NCI-H1694 treated with DMSO at 0.1 percent for 48 hours (cell line): ENCODE measurements at regions not wholly inside any gene's neighbourhood (a gene's known extent, or its start where the extent isn't known, plus 50 kb on each side); places are given as distances from the start of the nearest gene placed in this dataset.

Source experiments
- DNase-seq: peaks from one replicate; lab custom pipeline; 2025; lab: John Stamatoyannopoulos, UW

GRCh38 chr2:22734373-22735045 is 650.5 kb upstream of the KLHL29 start:
- DNase-seq, result no peak

- no peak for DNase-seq
These were observed 647.8 kb upstream of the KLHL29 start for GRCh38 chr2:22737144-22737543.

DNA sequence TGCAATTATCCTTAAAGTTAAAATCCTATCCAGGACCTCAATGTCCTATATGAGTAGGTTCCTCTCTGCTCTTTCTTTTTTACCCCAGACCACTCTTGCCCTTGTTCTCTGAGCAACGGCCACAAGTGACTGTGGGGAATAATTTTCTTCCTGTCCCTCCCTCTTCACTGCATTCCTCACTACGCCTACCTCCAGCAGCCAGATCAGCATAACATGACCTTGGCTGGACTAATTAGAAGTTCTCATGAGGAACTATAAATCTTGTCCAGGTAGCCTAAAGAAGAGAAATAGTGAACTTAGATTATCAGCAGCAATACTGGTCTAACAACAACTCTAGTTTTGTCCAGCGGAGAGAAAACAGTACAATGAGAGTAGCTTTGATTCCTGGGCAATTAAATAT is 643.8 kb upstream of the KLHL29 start:
- DNase-seq, result no peak

GRCh38 chr2:22748909-22749308 is 636.1 kb upstream of the KLHL29 start:
- no peak for DNase-seq

DNA sequence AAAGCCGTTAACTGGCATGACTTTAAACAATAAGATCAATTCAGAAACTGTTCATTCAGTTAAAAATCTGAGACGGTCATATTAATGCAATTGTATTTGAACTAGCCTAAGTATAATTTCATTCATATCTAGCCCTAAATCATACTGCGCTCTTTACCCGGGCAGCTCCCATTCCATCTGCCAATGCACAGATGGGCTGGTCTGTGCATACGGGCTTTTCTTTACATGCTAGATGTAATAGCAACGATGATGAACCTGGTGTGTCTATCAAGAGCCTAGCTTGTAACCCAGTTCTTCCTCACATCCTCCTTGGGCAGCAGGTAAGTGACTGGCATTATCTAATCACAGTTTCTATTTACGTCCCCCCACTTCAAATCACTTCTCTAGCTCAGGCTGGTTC is 631.5 kb upstream of the KLHL29 start:
- peak; percentile 98 for DNase-seq

DNA sequence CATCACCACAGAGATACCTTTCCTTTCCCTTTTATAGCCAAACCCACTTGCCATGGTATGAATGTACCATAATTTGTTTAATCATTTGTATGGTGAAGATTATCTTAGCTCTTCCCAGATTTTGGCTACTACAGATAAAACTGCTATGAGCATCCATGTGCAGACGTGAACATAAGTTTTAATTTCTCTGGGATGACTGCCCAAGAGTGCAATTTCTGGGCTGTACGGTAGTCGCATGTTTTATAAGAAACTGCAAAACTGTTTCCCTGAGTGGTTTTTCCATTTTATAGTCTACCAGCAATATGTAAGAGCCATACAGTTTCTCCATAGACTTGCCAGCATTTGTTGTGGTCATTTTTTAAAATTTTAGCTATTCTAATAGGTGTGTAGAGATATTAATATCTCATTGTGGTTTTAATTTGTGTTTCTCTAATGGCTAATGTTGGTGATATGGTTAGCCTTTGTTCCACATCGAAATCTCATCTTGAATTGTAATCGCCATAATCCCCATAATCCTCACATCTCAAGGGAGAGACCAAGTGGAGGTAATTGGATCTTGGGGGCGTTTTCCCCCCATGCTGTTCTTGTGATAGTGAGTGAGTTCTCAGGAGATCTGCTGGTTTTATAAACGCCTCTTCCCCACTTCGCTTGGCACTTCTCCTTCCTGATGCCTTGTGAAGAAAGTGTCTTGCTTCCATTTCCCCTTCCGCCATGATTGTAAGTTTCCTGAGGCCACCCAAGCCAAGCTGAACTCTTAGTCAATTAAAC is 628.5 kb upstream of the KLHL29 start:
- no peak for DNase-seq

- DNase-seq, result no peak
These were observed 615.5 kb upstream of the KLHL29 start for GRCh38 chr2:22769497-22769896.

GRCh38 chr2:22784566-22784965 is 600.4 kb upstream of the KLHL29 start:
- peak; percentile 99 for DNase-seq

GRCh38 chr2:22786817-22787216 is 598.2 kb upstream of the KLHL29 start:
- no peak for DNase-seq

DNA sequence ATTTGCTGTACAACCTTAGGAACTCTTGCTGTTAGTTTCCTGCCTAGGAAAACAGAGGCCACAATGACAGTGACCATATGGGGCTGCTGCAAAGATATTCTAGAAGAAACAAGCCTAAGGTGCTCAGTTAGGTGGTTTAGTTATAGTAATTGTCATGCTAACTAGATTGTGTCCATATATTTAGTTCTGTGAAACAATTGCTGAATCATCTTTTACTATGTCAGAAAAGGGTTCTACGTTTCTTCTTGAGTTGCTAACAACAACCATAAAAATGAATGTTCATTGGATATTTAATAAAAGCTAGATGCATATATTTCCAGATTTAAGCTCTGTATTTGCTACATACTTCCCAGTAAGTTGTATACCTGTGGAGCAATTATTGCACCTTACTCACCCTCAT is 597.2 kb upstream of the KLHL29 start:
- no peak for DNase-seq

DNA sequence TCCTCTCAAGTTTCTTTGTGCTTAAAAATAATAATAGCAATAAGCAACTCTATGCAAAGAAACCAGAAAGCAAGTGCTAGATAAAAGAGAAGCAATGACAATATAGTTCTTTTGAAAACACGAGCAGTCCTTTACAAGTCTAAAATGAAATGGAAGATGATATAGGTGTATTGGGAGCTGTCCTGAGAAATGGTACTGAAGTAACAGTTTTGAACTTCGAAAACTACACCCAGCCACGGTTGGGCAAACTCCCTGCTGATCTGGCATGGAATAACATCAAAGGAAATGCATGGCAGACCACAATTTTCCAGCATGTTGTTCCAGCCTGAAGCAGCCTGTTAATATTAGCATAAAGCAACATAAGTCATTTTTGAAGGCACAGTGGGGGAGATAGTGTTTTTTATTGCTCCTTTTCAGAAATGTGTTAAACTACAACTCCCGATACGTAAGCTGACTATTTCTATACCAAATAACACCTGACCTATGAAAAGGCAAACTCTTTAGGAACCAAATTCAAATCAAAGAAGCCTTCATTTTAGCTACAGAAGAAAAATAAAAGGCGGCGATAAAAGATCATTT is 596.1 kb upstream of the KLHL29 start:
- DNase-seq, result peak; percentile 88

DNA sequence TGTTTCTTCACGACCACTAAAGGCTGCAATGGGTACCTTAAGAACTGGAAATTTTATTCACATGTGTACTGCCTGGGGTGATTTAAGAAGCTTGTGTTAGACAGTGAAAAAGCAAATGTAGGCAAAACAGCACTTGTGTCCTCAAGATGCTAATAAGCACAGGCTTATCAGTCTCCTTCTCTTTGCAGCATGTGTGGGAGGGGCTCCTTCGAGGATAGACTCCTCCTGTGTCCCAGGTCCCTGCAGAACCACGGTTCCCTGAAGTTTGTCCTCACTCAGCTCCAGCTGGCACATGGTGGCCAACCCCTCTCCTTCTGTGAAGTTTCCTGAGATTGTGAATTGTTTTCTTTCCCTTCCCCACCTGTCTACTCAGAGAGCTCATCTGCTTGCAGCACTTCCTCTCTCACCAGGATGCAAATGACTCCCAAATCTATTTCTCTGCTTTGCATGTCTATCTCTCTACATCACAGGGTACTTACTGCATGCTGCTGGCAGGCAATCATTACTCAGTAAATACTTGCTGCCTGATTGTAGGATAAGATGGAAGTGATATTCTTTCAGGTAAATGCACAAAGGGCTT is 589.6 kb upstream of the KLHL29 start:
- DNase-seq, result no peak

- DNase-seq, result no peak
These were observed 586.6 kb upstream of the KLHL29 start for GRCh38 chr2:22798386-22798785.

- DNase-seq, result no peak
These were observed 584.6 kb upstream of the KLHL29 start for GRCh38 chr2:22800412-22800811.

- DNase-seq, result no peak
These were observed 583.9 kb upstream of the KLHL29 start for GRCh38 chr2:22801071-22801470.

- no peak for DNase-seq
These were observed 583.0 kb upstream of the KLHL29 start for GRCh38 chr2:22801970-22802369.

- DNase-seq, result no peak
These were observed 577.1 kb upstream of the KLHL29 start for GRCh38 chr2:22807872-22808271.

GRCh38 chr2:22810602-22811001 is 574.4 kb upstream of the KLHL29 start:
- DNase-seq, result no peak

GRCh38 chr2:22812065-22812680 is 572.8 kb upstream of the KLHL29 start:
- no peak for DNase-seq

DNA sequence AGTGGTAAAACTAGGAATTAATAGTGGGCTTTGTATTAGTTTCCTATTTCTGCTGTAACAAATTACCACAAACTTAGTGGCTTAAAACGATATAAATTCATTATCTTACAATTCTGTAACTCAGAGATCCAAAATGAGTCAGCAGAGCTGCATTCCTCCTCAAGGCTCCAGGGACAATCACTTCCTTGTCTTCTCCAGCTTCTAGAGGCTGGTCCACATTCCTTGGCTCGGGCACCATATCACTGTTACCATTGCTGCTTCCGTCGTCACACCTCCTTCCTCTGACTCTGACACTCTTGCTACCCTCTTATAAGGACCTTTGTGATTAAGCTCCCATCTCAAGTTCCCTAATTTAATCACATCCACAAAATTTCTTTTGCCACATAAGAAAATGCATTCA is 567.8 kb upstream of the KLHL29 start:
- no peak for DNase-seq

DNA sequence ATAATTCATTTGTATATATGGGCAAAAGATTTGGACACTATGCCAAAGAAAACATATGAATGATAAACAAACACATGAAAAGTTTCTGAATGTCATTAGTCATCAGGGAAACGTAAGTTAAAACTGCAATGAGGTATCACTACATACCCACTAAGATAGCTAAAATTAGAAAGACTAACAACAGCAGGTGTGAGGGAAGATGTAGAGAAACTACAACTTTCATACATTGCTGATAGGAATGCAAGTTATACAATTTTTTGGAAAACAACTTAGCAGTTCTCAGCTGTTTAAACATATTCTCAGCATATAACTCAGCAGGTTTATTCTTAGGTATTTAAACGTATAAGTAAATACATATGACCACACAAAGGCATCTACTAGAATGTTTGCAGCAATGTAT is 563.5 kb upstream of the KLHL29 start:
- DNase-seq, result no peak

DNA sequence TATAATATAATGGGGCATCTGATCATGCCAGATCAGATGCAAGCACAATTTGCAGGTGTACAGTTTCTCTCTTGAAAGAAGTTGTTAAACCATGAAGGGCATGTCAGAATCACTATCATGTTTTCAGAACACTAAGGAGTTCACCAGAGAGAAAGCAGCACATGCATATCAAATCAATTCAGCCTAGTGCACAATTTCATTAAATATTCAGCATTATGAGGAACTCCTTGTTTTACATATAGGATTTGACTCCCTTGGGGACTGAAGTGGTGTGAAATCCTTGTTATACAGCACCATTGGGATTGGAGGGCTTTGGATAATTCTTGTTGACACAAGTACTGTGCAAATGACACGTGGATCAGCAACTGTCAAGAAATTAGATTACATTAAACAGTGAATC is 562.1 kb upstream of the KLHL29 start:
- no peak for DNase-seq

DNA sequence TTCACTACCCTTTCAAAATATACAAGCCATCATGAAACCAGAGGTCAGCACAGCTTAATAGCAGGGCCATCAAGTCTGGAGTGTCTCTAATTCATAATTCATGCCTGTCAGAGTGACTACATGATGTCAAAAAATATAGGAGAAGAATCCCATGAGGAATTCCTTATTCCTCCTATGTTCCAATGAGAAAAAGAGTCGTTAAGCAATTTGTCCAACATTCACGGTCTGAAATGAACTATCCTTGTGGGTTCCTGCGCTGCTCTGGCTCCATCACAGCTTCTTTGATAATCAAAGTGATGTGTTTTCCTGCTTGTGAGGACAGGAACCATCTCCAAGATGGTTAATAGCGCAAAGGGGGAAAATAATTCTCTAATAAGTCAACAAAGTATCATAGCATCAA is 560.4 kb upstream of the KLHL29 start:
- no peak for DNase-seq
